OCI-LY1 (cell line): ENCODE measurements at regions not wholly inside any gene's neighbourhood (a gene's known extent, or its start where the extent isn't known, plus 50 kb on each side); places are given as distances from the start of the nearest gene placed in this dataset.

Experiments
- H2AFZ ChIP-seq: fragments of 200-600 bp; sonication (generic), shearing (Covaris generic); 2 replicates; pipeline ENCODE4 v1.6.0; 2014; ENCODE audit warnings: antibody characterized with exemption, mild to moderate bottlenecking, low read length
- H3F3A ChIP-seq: fragments of 200-600 bp; sonication (generic), shearing (Covaris generic); 2 replicates; pipeline ENCODE4 v1.6.0; 2014; ENCODE audit warnings: mild to moderate bottlenecking, antibody characterized with exemption, low read length, moderate library complexity; ENCODE audit not compliant: insufficient read depth
- H3K27ac ChIP-seq: fragments of 200-600 bp; sonication (generic); 2 replicates; pipeline ENCODE4 v1.5.1; 2014; ENCODE audit warnings: low read length, mixed run types, mild to moderate bottlenecking, low read depth; ENCODE audit not compliant: poor library complexity, severe bottlenecking
- H3K27me3 ChIP-seq: fragments of 200-600 bp; sonication (generic); 2 replicates; pipeline ENCODE4 v1.6.0; 2014; ENCODE audit warnings: antibody characterized with exemption, mild to moderate bottlenecking, low read length, moderate library complexity; ENCODE audit not compliant: insufficient read depth
- H3K36me3 ChIP-seq: fragments of 200-600 bp; sonication (generic); 2 replicates; pipeline ENCODE4 v1.6.1; 2014; ENCODE audit warnings: mild to moderate bottlenecking, antibody characterized with exemption, low read length, moderate library complexity, mixed read lengths; ENCODE audit not compliant: insufficient read depth
- H3K4me1 ChIP-seq: fragments of 200-600 bp; sonication (generic); 2 replicates; pipeline ENCODE4 v1.5.1; 2014; ENCODE audit warnings: mild to moderate bottlenecking, low read length, moderate library complexity; ENCODE audit not compliant: insufficient read depth, severe bottlenecking
- H3K4me2 ChIP-seq: fragments of 200-600 bp; sonication (generic), shearing (Covaris generic); 2 replicates; pipeline ENCODE4 v1.6.1; 2014; ENCODE audit warnings: low read length
- H3K4me3 ChIP-seq: fragments of 200-600 bp; sonication (generic); 2 replicates; pipeline ENCODE4 v1.5.1; 2014; ENCODE audit warnings: low read length, low read depth, mild to moderate bottlenecking, mixed read lengths; ENCODE audit not compliant: poor library complexity, severe bottlenecking
- H3K79me2 ChIP-seq: fragments of 200-600 bp; shearing (Covaris generic); 2 replicates; pipeline ENCODE4 v1.6.1; 2016; ENCODE audit warnings: mixed run types, low read length, mixed read lengths; ENCODE audit not compliant: insufficient read depth
- H3K9ac ChIP-seq: fragments of 200-600 bp; sonication (generic), shearing (Covaris generic); 2 replicates; pipeline ENCODE4 v1.6.1; 2014; ENCODE audit warnings: mild to moderate bottlenecking, low read length, mixed read lengths
- H3K9me2 ChIP-seq: fragments of 200-600 bp; sonication (generic), shearing (Covaris generic); 2 replicates; pipeline ENCODE4 v1.6.1; 2014; ENCODE audit warnings: low read depth, mild to moderate bottlenecking, low read length, mixed read lengths
- H3K9me3 ChIP-seq: fragments of 200-600 bp; shearing (Covaris generic); 2 replicates; pipeline ENCODE4 v1.6.1; 2014; ENCODE audit warnings: low read length, mixed read lengths
- H4K20me1 ChIP-seq: fragments of 200-600 bp; sonication (generic), shearing (Covaris generic); 2 replicates; pipeline ENCODE4 v1.6.0; 2016; ENCODE audit warnings: mild to moderate bottlenecking, low read length; ENCODE audit not compliant: insufficient read depth
- CTCF ChIP-seq: fragments of 200-600 bp; sonication (generic), shearing (Covaris generic); IDR thresholded peaks from 2 replicates; pipeline ENCODE4 v1.5.1; 2017; ENCODE audit warnings: mild to moderate bottlenecking, antibody characterized with exemption, low read length, moderate library complexity, mixed read lengths
- EZH2 ChIP-seq: fragments of 200-600 bp; sonication (generic), shearing (Covaris generic); IDR thresholded peaks from 2 replicates; pipeline ENCODE4 v1.8.0; 2017; ENCODE audit warnings: borderline replicate concordance, mixed run types, mild to moderate bottlenecking, antibody characterized with exemption, low read length, moderate library complexity, mixed read lengths

- no peaks in the 10 kb centered on the region for H3K36me3 ChIP-seq
- no peak overlapping the region for H3K27ac ChIP-seq
- H3K4me3 ChIP-seq: no peak overlapping the region
- H3F3A ChIP-seq: no peaks in the 10 kb centered on the region
- no peaks in the 10 kb centered on the region for H3K79me2 ChIP-seq
- H3K4me1 ChIP-seq: no peaks in the 10 kb centered on the region
- no peak for TF ChIP-seq CTCF
- no peak for TF ChIP-seq EZH2
- no peak overlapping the region for H3K9ac ChIP-seq
- no peaks in the 10 kb centered on the region for H3K9me2 ChIP-seq
- H3K4me2 ChIP-seq: no peak overlapping the region
- H3K9me3 ChIP-seq: no peaks in the 10 kb centered on the region
- no peak overlapping the region for H2AFZ ChIP-seq
- H4K20me1 ChIP-seq: no peaks in the 10 kb centered on the region
- no peaks in the 10 kb centered on the region for H3K27me3 ChIP-seq
Measured at GRCh38 chr13:62910541-62911060, 1495.0 kb upstream of the PCDH20 start.

- Histone ChIP-seq H3K9ac (no peak overlapping the region), H4K20me1 (no peaks in the 10 kb centered on the region), H3K79me2 (no peaks in the 10 kb centered on the region), H2AFZ (no peak overlapping the region), H3K4me1 (no peaks in the 10 kb centered on the region), H3F3A (no peaks in the 10 kb centered on the region), H3K36me3 (no peaks in the 10 kb centered on the region), H3K27me3 (no peaks in the 10 kb centered on the region), H3K4me2 (no peak overlapping the region), H3K9me2 (no peaks in the 10 kb centered on the region), H3K4me3 (no peak overlapping the region), H3K9me3 (no peaks in the 10 kb centered on the region), H3K27ac (no peak overlapping the region)
- TF ChIP-seq EZH2 (no peak), CTCF (no peak)
Measured at GRCh38 chr13:62908321-62908720, 1492.7 kb upstream of the PCDH20 start.

- Histone ChIP-seq H3K4me1 (no peaks in the 10 kb centered on the region), H3K4me3 (no peak overlapping the region), H3K4me2 (no peak overlapping the region), H3K9me3 (no peaks in the 10 kb centered on the region), H2AFZ (peak overlapping the region; percentile 63; the same call in 1 of the 2 replicates), H3K9me2 (no peaks in the 10 kb centered on the region), H3K36me3 (no peaks in the 10 kb centered on the region), H4K20me1 (no peaks in the 10 kb centered on the region), H3K27ac (no peak overlapping the region), H3K27me3 (no peaks in the 10 kb centered on the region), H3K9ac (no peak overlapping the region), H3F3A (no peaks in the 10 kb centered on the region), H3K79me2 (no peaks in the 10 kb centered on the region)
- TF ChIP-seq CTCF (no peak), EZH2 (no peak)
Measured at GRCh38 chr13:62906896-62907295, 1491.2 kb upstream of the PCDH20 start.
